ENCODE measurements at regions not wholly inside any gene's neighbourhood (a gene's known extent, or its start where the extent isn't known, plus 50 kb on each side); places are given as distances from the start of the nearest gene placed in this dataset.

- TF ChIP-seq CTCF (IDR thresholded peaks at IDR 0.05; ENCODE audit: low read depth, low read length, poor library complexity, severe bottlenecking) (no peak), EZH2phosphoT487 (IDR thresholded peaks at IDR 0.05; ENCODE audit: borderline replicate concordance, low read length) (no peak)
Observed at GRCh38 chr2:237194906-237195305, 109.2 kb downstream of the COPS8 start.
